NOMO-1 (cell line): ENCODE measurements at regions not wholly inside any gene's neighbourhood (a gene's known extent, or its start where the extent isn't known, plus 50 kb on each side); places are given as distances from the start of the nearest gene placed in this dataset.

Source experiments
- DNase-seq, 2 experiments: peaks; one replicate each; lab custom pipeline; 2025; ENCODE audit not compliant: unreplicated experiment in 2 of 2; lab: John Stamatoyannopoulos, UW

GRCh38 chr3:64464955-64465354, 222.8 kb downstream of the ADAMTS9 start:
- DNase-seq, result no peak

DNA sequence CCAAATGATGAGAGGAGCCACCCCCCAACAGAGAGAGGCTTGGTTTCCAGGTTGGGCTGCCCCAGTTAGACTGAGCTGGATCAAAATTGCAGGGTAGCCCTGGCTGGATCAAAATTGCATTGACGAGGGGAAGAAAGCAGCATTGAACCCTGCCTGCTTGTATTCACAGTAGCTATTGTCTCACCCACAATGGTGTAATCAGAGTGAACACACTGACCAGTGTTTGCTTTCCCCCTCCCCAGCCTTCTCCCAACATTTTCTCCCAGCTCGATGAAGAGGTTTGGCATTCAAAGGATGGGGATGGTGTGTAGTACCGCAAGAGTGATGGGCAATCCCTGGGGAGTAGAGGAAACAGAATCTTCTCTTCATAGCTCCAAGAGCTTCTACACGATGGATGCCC, 223.8 kb downstream of the ADAMTS9 start:
- DNase-seq, result no peak

- DNase-seq, result peak in 1 of 2 experiments; percentile 43
These were observed 225.6 kb downstream of the ADAMTS9 start for GRCh38 chr3:64462203-64462602.

- no peak for DNase-seq
These were observed 226.9 kb downstream of the ADAMTS9 start for GRCh38 chr3:64460877-64461276.

- no peak for DNase-seq
These were observed 227.6 kb downstream of the ADAMTS9 start for GRCh38 chr3:64460141-64460730.

DNA sequence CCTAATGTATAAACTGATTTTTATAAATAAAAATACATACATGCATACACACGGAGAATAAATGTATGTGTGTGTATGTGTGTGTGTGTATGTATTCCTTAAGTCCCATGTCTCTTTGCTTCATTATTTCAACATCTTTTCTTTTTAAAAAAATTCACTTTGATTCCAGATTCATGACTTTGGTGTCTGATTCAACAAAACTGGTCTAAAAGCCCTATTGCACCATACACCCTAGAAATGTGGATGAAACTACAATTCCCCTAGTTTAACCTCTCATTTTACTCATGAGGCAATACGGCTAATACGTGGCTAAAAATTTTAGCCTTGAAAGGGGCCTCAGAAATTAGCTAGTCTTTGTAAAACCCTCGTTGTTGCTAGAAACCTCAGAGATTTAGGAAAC, 228.1 kb downstream of the ADAMTS9 start:
- DNase-seq, result peak in 1 of 2 experiments; percentile 20

GRCh38 chr3:64457811-64458210, 230.0 kb downstream of the ADAMTS9 start:
- DNase-seq, result no peak

DNA sequence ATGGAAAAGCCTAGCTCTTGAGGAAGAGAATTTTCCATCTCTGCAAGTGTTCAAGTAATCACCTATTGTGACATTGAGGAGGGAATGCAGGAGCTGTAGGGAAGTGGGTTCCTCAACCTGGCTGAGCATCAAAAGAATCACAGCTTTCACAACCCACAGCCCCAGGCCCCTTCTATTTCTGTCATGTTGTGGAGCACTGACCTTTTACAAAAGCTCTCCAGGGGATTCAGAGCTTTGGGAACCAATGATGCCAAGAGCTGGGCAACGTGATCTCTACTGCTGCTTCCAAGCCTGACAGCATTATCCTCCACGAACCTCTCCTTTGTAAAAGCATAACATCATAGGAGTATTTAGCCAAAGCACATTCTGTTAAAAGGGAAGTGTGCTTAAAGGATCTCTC, 231.1 kb downstream of the ADAMTS9 start:
- DNase-seq, result no peak

GRCh38 chr3:64455351-64455750, 230.1 kb upstream of the PRICKLE2 start:
- no peak for DNase-seq

DNA sequence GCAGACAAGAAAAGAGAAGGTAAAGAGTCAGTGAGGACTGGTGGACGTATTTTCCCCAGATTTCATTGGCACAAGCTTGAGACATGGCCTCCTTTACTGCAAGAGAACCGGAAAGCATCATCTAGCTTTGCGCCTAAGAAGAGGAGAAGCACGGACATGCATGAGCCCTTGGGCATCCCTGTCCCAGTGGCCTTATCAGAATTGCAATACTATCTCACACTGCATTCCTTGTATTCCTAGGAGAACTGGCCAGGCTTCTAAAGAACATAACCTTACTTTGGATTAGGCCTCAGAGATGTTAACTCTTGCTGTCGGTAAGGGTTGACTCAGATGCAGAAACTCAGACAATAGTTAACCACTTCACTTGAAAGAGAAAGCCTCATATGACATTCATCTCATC, 229.5 kb upstream of the PRICKLE2 start:
- no peak for DNase-seq

DNA sequence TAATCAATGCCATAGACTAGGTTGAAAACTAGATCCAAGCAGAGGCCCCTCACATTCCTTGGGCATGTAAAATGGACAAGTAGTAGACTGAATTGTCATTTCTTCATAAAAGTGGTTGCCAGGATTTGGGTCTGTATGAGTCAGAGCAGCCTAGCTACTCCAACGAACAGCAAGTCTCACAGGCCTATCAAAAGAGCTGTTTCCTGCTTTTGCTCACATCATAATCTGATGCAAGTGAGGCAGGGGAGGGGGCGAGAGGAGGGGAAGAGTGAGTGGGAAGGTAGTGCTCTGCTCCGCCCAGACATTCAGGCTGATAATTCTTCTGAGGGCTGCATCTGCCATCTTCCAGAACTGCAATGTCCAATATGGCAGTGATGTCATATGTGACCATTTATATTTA, 228.9 kb upstream of the PRICKLE2 start:
- DNase-seq, result no peak

- DNase-seq, result no peak
These were observed 226.2 kb upstream of the PRICKLE2 start for GRCh38 chr3:64451283-64452012.

DNA sequence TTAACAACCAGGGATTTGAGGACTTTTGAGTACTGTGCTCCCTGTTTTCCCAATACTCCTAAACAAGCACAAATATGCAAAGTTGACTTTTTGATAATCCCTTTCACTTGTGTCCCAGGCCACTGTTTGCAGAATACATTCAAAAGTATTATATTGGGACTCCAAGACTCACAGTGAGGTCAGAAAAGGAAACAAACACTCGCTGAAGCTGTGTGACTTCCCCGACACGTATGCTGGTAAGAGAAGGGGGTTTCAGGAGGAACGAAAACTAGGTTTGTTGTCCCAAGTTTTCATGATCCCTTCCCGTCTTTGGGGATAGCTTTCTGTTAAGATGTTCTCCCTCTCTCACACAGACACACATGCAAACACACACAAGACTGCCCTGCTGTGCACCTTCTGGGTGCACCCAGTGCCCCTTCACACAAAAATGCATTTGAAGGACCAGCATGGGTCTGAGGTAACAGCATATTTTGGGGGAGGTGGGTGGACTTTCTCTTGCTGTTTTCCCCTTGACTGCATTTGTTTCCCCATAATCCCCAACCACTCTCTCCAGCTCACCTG, 225.2 kb upstream of the PRICKLE2 start:
- no peak for DNase-seq

DNA sequence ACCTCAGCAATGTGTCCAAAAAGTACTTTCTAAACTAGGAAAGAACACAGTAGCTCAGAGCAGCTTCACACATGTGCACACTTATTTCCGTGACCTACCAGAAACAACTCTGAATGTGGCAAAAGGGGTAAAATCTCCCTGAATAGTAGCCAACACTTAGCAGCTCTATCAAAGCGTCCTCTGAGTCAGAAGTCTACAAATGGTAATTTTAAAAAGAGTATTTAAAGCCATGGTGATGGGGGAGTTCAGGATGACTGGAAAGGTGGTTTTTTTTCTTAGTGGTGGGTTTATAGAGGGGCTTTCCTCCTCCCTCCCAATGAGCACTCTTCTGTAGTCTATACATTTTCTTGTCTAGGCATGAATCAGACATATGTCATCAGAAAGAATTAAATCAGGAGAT, 223.8 kb upstream of the PRICKLE2 start:
- no peak for DNase-seq

DNA sequence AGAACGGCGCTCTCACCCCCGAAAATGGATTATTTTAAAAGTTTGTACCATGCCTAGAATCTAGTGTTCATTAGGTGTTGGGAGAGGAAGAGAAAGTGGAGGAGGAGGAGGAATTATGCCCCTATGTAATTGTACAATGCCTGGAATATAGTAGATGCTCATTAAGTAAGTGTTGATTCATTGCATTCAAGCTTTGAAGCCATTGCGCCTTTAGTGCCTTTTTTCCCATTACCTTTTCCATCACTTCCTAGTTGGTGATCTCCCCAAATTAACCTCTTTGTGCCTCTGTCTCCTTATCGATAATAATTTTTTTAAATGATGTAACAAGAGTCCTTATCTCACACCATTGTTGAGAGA, 220.7 kb upstream of the PRICKLE2 start:
- DNase-seq, result no peak

DNA sequence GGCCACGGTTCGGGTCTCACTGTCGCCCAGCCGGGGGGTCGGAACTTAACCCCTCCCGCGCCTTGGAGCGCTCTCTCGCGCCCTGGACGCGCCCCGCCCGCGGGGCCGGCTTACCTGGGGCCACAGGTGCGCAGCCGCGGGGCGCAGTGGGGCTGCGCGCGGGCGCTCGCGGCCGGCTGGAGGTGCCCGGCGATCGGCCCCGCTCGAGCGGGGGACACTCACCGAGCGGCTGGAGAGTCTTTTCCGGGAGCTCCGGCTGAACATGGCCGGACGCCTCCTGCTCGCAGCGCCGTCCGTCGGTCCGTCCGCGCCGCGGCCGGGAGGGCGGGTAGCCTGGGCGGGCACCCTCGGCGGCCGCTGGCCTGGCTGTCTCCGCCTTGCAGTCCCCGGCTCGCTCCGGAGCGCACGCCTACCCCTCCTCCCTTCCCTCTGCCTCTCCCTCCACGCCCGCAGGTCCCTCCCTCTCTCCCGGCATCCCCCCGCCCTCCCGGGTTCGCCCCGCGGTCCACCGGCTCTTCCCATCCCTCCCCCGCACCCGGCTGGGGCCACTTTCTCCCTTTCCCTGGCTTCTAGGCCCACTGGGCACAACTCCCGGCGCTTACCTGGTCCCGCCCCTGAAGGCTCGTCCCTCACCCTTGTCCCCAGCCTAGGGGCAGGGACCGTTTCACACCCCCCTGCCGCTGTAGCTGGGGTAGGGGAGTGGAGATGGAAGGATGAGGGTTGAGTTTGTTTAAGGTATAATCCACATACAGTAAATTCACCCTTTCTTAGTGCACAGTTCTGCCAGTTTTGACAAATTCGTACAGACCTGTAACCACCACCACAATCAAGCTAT, 220.1 kb upstream of the PRICKLE2 start:
- no peak for DNase-seq

DNA sequence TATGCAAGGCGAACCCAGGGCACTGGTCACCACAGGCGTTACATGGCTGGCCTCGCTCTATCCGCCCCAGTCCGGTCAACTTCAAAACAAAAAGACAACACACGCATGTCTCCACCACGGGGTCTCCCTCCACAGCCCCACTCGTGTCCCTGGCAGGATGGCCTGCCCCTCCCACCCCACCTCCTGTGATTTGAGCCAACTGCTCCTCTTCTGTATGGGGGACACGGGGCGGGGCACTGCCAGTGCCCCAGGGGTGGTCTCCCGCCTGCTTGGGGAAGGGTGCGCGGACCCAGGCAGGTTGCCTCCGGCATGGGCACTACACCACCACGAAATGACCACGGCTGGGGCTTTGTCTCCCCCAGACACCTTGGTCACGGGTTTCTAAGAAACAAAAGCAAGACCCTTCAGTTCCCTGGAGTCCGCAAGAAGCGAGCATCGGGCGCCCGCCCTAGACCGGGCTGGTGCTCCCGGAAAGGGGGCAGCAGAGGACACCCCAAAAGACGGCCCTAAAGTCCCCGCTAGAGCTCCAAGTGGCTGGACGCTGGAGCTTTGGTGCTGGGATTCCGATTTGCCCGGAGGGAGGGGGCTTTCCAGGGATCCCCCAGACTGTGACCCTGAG, 219.3 kb upstream of the PRICKLE2 start:
- DNase-seq, result no peak

DNA sequence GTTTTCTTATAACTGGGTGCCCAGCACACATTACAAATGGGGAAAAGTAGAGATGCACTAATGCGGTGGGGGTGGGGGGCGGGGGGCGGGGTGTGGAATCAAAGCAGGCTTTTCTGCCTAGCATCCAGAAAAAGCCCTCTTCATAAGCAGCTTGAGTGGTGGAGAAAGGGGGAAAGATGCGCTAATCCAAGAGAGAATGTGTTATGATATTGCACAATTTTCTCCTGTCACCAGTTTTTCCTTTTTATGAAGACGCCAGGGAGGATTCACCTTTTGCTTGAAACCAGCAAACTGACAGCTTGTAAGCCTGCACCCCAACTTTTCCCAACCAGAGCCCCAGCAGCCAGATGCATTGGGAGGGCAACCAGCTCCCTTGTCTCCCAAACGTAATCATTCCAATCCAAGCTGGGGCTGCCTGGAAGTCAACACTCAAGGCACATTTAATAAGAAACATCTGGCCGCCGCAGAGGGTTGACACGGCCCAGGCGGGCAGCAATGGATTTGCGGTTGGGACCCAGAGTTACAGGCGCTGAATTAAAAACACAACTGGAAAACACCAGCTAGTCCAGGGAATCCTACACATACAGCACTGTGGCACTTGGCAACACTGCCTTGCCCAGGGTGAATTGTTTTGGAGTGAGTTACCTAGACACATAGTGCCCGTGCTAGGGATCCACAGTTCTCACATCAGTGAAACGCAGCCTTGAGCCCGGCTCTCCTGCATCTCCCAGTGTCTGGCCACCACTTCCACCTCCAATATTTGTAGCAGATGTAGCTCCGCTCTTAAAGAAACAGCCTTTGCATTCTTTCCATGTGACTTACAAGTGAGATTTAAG, 218.5 kb upstream of the PRICKLE2 start:
- DNase-seq, result no peak

- DNase-seq, result no peak
These were observed 216.6 kb upstream of the PRICKLE2 start for GRCh38 chr3:64441861-64442260.

DNA sequence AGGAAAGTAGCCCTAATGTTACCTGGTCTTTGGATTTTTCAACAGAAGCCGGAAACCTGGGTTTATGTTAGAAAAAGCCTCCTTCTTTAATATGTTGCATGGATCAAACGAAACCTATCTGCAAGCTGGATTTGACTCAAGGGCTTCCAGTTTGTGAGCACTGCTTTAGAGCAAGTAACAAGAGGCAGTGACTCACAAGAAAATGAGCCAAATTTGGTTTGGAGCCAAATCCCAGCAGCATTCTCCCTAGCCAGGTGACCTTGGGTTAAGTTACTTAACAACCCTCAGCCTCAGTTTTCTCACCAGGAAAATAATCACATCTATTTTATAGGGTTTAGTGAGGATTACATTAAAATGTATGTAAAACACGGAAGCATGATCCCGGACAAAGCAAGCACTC, 215.2 kb upstream of the PRICKLE2 start:
- DNase-seq, result no peak
